Gastroesophageal sphincter (tissue), 4 donors: ENCODE measurements at regions not wholly inside any gene's neighbourhood (a gene's known extent, or its start where the extent isn't known, plus 50 kb on each side); places are given as distances from the start of the nearest gene placed in this dataset.

Experiments
- ATAC-seq: fragments of 150-250 bp; one replicate; pipeline ENCODE4 v1.9.1; 2016; ENCODE audit warnings: mild to moderate bottlenecking, moderate library complexity
- H3K27ac ChIP-seq, 4 donors: fragments of 200-600 bp; sonication (generic) in 3 of 4; 1 replicate in 3 of 4; 2 replicates in 1 of 4; pipeline ENCODE4 v1.5.1; 2016 to 2019
- H3K27me3 ChIP-seq: fragments of 200-600 bp; sonication (generic); one replicate; pipeline ENCODE4 v1.5.1; 2019
- H3K36me3 ChIP-seq, 2 donors: fragments of 200-600 bp; sonication (generic); one replicate each; pipeline ENCODE4 v1.5.1; 2019; ENCODE audit warnings: control low read depth in 1 of 2
- H3K4me1 ChIP-seq, 3 donors: fragments of 200-600 bp; sonication (generic); 1 replicate in 2 of 3; 2 replicates in 1 of 3; pipeline ENCODE4 v1.5.1; 2016 to 2019; ENCODE audit warnings: control low read depth in 2 of 3
- H3K4me3 ChIP-seq, 2 donors: fragments of 200-600 bp; sonication (generic); one replicate each; pipeline ENCODE4 v1.5.1; 2019; ENCODE audit warnings: mild to moderate bottlenecking in 1 of 2, moderate library complexity in 1 of 2
- H3K9me3 ChIP-seq, 3 donors: fragments of 200-600 bp; sonication (generic); one replicate each; pipeline ENCODE4 v1.5.1; 2017 to 2019; ENCODE audit warnings: control low read depth in 2 of 3
- CTCF ChIP-seq, 4 experiments: fragments of 200-600 bp in 2 of 4; fragments of 450-650 bp in 2 of 4; sonication (generic) in 1 of 4; IDR thresholded peaks; one replicate each; pipeline ENCODE4 v1.5.1; 2017 to 2019; ENCODE audit warnings: antibody characterized with exemption in 4 of 4, mild to moderate bottlenecking in 2 of 4, moderate library complexity in 2 of 4
- EP300 ChIP-seq: sonication (generic); formaldehyde crosslinking; IDR thresholded peaks from one replicate; pipeline ENCODE4 v1.6.1; 2017; ENCODE audit warnings: antibody characterized with exemption, mild to moderate bottlenecking
- POLR2A ChIP-seq, 2 donors: fragments of 450-650 bp; IDR thresholded peaks; one replicate each; pipeline ENCODE4 v1.6.1; 2017; ENCODE audit warnings: antibody characterized with exemption in 2 of 2, mild to moderate bottlenecking in 2 of 2, moderate library complexity in 1 of 2
- POLR2AphosphoS5 ChIP-seq: sonication (generic); formaldehyde crosslinking; IDR thresholded peaks from one replicate; pipeline ENCODE4 v1.6.1; 2017; ENCODE audit warnings: antibody characterized with exemption
- WGBS, 2 donors: methylation state at CpG; one replicate each; pipeline ENCODE4 v1.1.5; 2018; ENCODE audit warnings: low coverage in 1 of 2; 5-methylcytosine and 5-hydroxymethylcytosine counted together

GRCh38 chr12:19792028-19792427, 352.7 kb downstream of the AEBP2 start:
- ATAC-seq, result no peak
- Histone ChIP-seq H3K9me3 (no peaks in the 10 kb centered on the region), H3K4me3 (no peak overlapping the region), H3K27me3 (no peaks in the 10 kb centered on the region), H3K36me3 (no peaks in the 10 kb centered on the region), H3K4me1 (no peaks in the 10 kb centered on the region), H3K27ac (no peak overlapping the region)
- no peak for TF ChIP-seq POLR2AphosphoS5
- no peak for TF ChIP-seq CTCF (IDR thresholded peaks at IDR 0.05)
- TF ChIP-seq EP300, result no peak
- TF ChIP-seq POLR2A (IDR thresholded peaks at IDR 0.05), result no peak

GRCh38 chr12:19794116-19794515, 354.8 kb downstream of the AEBP2 start:
- H3K9me3 ChIP-seq, result no peaks in the 10 kb centered on the region
- H3K4me3 ChIP-seq, result no peak overlapping the region
- 79 to 86% methylated on average over 1 of the region's 1 CpG for WGBS, 2 donors
- TF ChIP-seq CTCF (IDR thresholded peaks at IDR 0.05) (no peak), POLR2A (IDR thresholded peaks at IDR 0.05) (no peak), POLR2AphosphoS5 (no peak), EP300 (no peak)
- no peak overlapping the region for H3K27ac ChIP-seq
- H3K36me3 ChIP-seq, result no peaks in the 10 kb centered on the region
- H3K4me1 ChIP-seq, result no peaks in the 10 kb centered on the region
- no peak for ATAC-seq
- no peaks in the 10 kb centered on the region for H3K27me3 ChIP-seq

- H3K4me3 ChIP-seq, result no peak overlapping the region
- H3K4me1 ChIP-seq, result peaks cover 4 to 17% (median 6%) of the 10 kb centered on the region in 3 donors
- H3K9me3 ChIP-seq, result no peaks in the 10 kb centered on the region
- H3K36me3 ChIP-seq, result no peaks in the 10 kb centered on the region
- 78 to 86% methylated on average over 7 of the region's 7 CpGs for WGBS, 2 donors
- no peak for ATAC-seq
- TF ChIP-seq CTCF (IDR thresholded peaks at IDR 0.05), result no peak
- TF ChIP-seq EP300, result no peak
- TF ChIP-seq POLR2AphosphoS5, result no peak
- no peak for TF ChIP-seq POLR2A (IDR thresholded peaks at IDR 0.05)
- H3K27me3 ChIP-seq, result no peaks in the 10 kb centered on the region
- H3K27ac ChIP-seq, result no peak overlapping the region
These were observed 359.9 kb downstream of the AEBP2 start for GRCh38 chr12:19799216-19799615.

- no peak for ATAC-seq
- no peaks in the 10 kb centered on the region for H3K36me3 ChIP-seq
- 50 to 55% methylated on average over 5 of the region's 5 CpGs for WGBS, 2 donors
- peaks cover 4 to 17% (median 6%) of the 10 kb centered on the region in 3 donors for H3K4me1 ChIP-seq
- no peaks in the 10 kb centered on the region for H3K9me3 ChIP-seq
- no peak overlapping the region for H3K4me3 ChIP-seq
- peak overlapping the region in 2 of 4 donors; percentile 29 to 62 for H3K27ac ChIP-seq
- no peaks in the 10 kb centered on the region for H3K27me3 ChIP-seq
- no peak for TF ChIP-seq POLR2AphosphoS5
- TF ChIP-seq POLR2A (IDR thresholded peaks at IDR 0.05), result no peak
- no peak for TF ChIP-seq EP300
- no peak for TF ChIP-seq CTCF (IDR thresholded peaks at IDR 0.05)
These were observed 360.8 kb downstream of the AEBP2 start for GRCh38 chr12:19799895-19800602.

- Histone ChIP-seq H3K4me1 (peaks cover 4 to 17% (median 6%) of the 10 kb centered on the region in 3 donors), H3K4me3 (no peak overlapping the region), H3K27me3 (no peaks in the 10 kb centered on the region), H3K9me3 (no peaks in the 10 kb centered on the region), H3K36me3 (no peaks in the 10 kb centered on the region), H3K27ac (peak overlapping the region in 3 of 4 donors; percentile 28 to 62 (median 29))
- no peak for TF ChIP-seq EP300
- no peak for TF ChIP-seq POLR2AphosphoS5
- TF ChIP-seq CTCF (IDR thresholded peaks at IDR 0.05), result no peak
- no peak for TF ChIP-seq POLR2A (IDR thresholded peaks at IDR 0.05)
- no peak for ATAC-seq
- WGBS, 2 donors, result 3 to 13% methylated on average over 4 of the region's 4 CpGs
These were observed 361.6 kb downstream of the AEBP2 start for GRCh38 chr12:19800884-19801283.
